Liver (tissue), 8 donors: ENCODE measurements at regions not wholly inside any gene's neighbourhood (a gene's known extent, or its start where the extent isn't known, plus 50 kb on each side); places are given as distances from the start of the nearest gene placed in this dataset.

Experiments used
- DNase-seq: peaks from one replicate; pipeline ENCODE4 v3.0.0-alpha.2; 2017; ENCODE audit warnings: low spot score
- H3K27ac ChIP-seq, 2 donors: one replicate each; pipeline ENCODE4 v1.7.0; 2013; ENCODE audit warnings: inconsistent platforms in 2 of 2, low read length in 2 of 2, control low read depth in 1 of 2, low read depth in 1 of 2, mild to moderate bottlenecking in 1 of 2
- H3K27me3 ChIP-seq, 4 donors: one replicate each; pipeline versions ENCODE4 v1.6.1 to v1.7.0; 2013; ENCODE audit warnings: low read length in 3 of 4, inconsistent platforms in 1 of 4, mild to moderate bottlenecking in 1 of 4, moderate library complexity in 1 of 4; ENCODE audit not compliant: control insufficient read depth in 4 of 4, insufficient read depth in 4 of 4
- H3K36me3 ChIP-seq, 4 donors: one replicate each; pipeline versions ENCODE4 v1.6.1 to v1.7.0; 2013; ENCODE audit warnings: low read length in 3 of 4, mild to moderate bottlenecking in 3 of 4, low read depth in 1 of 4, moderate library complexity in 1 of 4; ENCODE audit not compliant: control insufficient read depth in 4 of 4, insufficient read depth in 3 of 4
- H3K4me1 ChIP-seq, 4 donors: one replicate each; pipeline versions ENCODE4 v1.6.1 to v1.7.0; 2013; ENCODE audit warnings: low read length in 3 of 4, mild to moderate bottlenecking in 3 of 4, moderate library complexity in 1 of 4; ENCODE audit not compliant: control insufficient read depth in 4 of 4, insufficient read depth in 4 of 4
- H3K4me3 ChIP-seq, 3 donors: one replicate each; pipeline versions ENCODE4 v1.6.1 to v1.7.0; 2013; ENCODE audit warnings: low read length in 3 of 3, control low read depth in 1 of 3, low read depth in 1 of 3, mild to moderate bottlenecking in 1 of 3
- H3K9ac ChIP-seq, 2 donors: one replicate each; pipeline ENCODE4 v1.7.0; 2013; ENCODE audit warnings: low read length in 2 of 2, mild to moderate bottlenecking in 2 of 2, moderate library complexity in 2 of 2, control low read depth in 1 of 2, low read depth in 1 of 2
- H3K9me3 ChIP-seq, 4 donors: one replicate each; pipeline versions ENCODE4 v1.6.1 to v1.7.0; 2013; ENCODE audit warnings: low read length in 3 of 4; ENCODE audit not compliant: control insufficient read depth in 4 of 4
- EGR1 ChIP-seq, 2 donors: IDR thresholded peaks; 2 replicates each; pipeline ENCODE4 v1.6.1; 2016 to 2018; ENCODE audit warnings: antibody characterized with exemption in 2 of 2, low read depth in 2 of 2
- FOXA1 ChIP-seq: IDR thresholded peaks from 2 replicates; pipeline ENCODE4 v1.6.1; 2016; ENCODE audit warnings: antibody characterized with exemption
- FOXA2 ChIP-seq: IDR thresholded peaks from 2 replicates; pipeline ENCODE4 v1.6.1; 2016; ENCODE audit warnings: antibody characterized with exemption
- GABPA ChIP-seq, 2 donors: IDR thresholded peaks in 1 of 2; conservative IDR thresholded peaks in 1 of 2; 2 replicates each; pipeline ENCODE4 v1.6.1; 2016; ENCODE audit warnings: antibody characterized with exemption in 2 of 2, mild to moderate bottlenecking in 1 of 2, moderate library complexity in 1 of 2
- HNF4A ChIP-seq, 2 donors: conservative IDR thresholded peaks; 2 replicates each; pipeline ENCODE4 v1.6.1; 2016; ENCODE audit warnings: antibody characterized with exemption in 2 of 2, mild to moderate bottlenecking in 2 of 2
- HNF4G ChIP-seq: IDR thresholded peaks from 2 replicates; pipeline ENCODE4 v1.6.1; 2016; ENCODE audit warnings: antibody characterized with exemption
- JUND ChIP-seq, 2 donors: IDR thresholded peaks; 2 replicates each; pipeline ENCODE4 v1.6.1; 2016; ENCODE audit warnings: antibody characterized with exemption in 2 of 2
- NR2F2 ChIP-seq: IDR thresholded peaks from 2 replicates; pipeline ENCODE4 v1.6.1; 2016; ENCODE audit warnings: antibody characterized with exemption
- RAD21 ChIP-seq, 2 donors: IDR thresholded peaks; 2 replicates each; pipeline ENCODE4 v1.6.1; 2016; ENCODE audit warnings: antibody characterized with exemption in 2 of 2, mild to moderate bottlenecking in 2 of 2
- RXRA ChIP-seq, 2 donors: IDR thresholded peaks; 2 replicates each; pipeline ENCODE4 v1.6.1; 2017 to 2018; ENCODE audit warnings: antibody characterized with exemption in 2 of 2, mild to moderate bottlenecking in 1 of 2
- SP1 ChIP-seq: IDR thresholded peaks from 2 replicates; pipeline ENCODE4 v1.6.1; 2018; ENCODE audit warnings: antibody characterized with exemption, mild to moderate bottlenecking
- TAF1 ChIP-seq: conservative IDR thresholded peaks from 2 replicates; pipeline ENCODE4 v1.6.1; 2016; ENCODE audit warnings: antibody characterized with exemption, mild to moderate bottlenecking
- YY1 ChIP-seq: IDR thresholded peaks from 2 replicates; pipeline ENCODE4 v1.6.1; 2016; ENCODE audit warnings: antibody characterized with exemption, mild to moderate bottlenecking
- WGBS: extraction: QIAGEN DNeasy Blood & Tissue Kit; methylation state at CpG from one replicate; pipeline ENCODE4 v1.1.7; 2013; 5-methylcytosine and 5-hydroxymethylcytosine counted together
- TF ChIP-seq, protein P1 (sequence below): IDR thresholded peaks from 2 replicates; pipeline ENCODE4 v1.6.1; 2016; ENCODE audit warnings: antibody characterized with exemption
- TF ChIP-seq, protein P2 (sequence below): IDR thresholded peaks from 2 replicates; pipeline ENCODE4 v1.6.1; 2016; ENCODE audit warnings: antibody characterized with exemption
- TF ChIP-seq, protein P3 (sequence below): IDR thresholded peaks from 2 replicates; pipeline ENCODE4 v1.6.1; 2016; ENCODE audit warnings: antibody characterized with exemption, mild to moderate bottlenecking
- TF ChIP-seq, protein P4 (sequence below): fragments of 150-350 bp; IDR thresholded peaks from 2 replicates; pipeline ENCODE4 v1.5.1; 2017; ENCODE audit warnings: improper control_type of control experiment, low read depth, low read length; ENCODE audit not compliant: missing input control
- donor health status: healthy.
- donor health status: healthy.
- donor health status: healthy.
- donor health status: healthy.
- donor health status: healthy.

DNA sequence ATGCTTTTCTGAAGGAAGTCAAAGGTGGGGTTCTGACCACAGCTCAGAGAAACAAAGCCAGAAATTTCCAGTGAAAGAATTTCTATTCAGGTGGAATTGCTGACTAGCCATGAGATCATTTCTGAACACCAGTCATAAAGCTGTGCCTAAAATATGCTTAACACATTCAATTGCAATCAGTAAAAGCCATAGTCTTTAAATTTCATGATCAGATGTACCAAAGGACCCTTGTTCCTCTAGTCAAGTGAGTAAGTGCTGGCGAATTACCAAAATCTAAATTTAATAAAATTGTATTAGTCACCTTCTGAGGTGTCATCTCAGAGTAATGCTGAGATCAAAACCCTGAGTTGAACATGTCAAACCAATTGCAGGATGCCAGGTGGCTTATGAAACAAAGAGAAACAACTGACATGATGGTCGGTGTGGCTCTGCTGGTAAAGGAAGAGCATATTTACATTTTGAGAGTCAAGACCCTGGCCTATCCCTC is 334.2 kb upstream of the CCNH start:
- DNase-seq, result no peak
- 66% methylated on average over 2 of the region's 2 CpGs for WGBS
- Histone ChIP-seq H3K9me3 (no peaks in the 10 kb centered on the region), H3K36me3 (no peaks in the 10 kb centered on the region), H3K9ac (no peak overlapping the region), H3K27me3 (peaks cover 0 to 4% (median 0%) of the 10 kb centered on the region in 4 donors), H3K4me1 (no peaks in the 10 kb centered on the region), H3K27ac (no peak overlapping the region), H3K4me3 (no peak overlapping the region)
- TF ChIP-seq SP1 (no peak), EGR1 (IDR thresholded peaks at IDR 0.05; ENCODE audit: low read depth in 2 of 2) (no peak), JUND (IDR thresholded peaks at IDR 0.05) (no peak), YY1 (no peak), GABPA (IDR thresholded peaks at IDR 0.05 in 1 of 2, conservative IDR thresholded peaks at IDR 0.05 in 1 of 2) (no peak)

DNA sequence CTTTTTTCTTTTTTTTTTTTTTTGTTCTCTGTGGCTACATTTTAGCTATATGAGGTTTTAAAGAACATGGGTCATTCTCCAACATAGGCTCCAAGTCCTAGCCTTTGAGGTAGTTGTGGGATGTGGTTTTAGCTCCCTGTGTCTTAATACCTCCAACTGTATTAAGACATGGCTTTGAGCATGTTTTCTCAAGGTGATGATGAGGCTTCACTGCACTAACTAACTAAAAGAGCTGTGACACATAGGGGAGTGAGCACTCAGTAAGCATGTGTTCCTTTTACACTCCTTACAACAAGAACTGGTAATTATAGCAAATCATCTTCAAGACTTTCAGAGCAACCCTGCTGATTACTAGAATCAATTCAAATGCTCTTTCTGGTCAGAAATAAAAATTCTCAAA is 333.6 kb upstream of the CCNH start:
- no peak overlapping the region for H3K4me3 ChIP-seq
- no peaks in the 10 kb centered on the region for H3K36me3 ChIP-seq
- H3K4me1 ChIP-seq, result no peaks in the 10 kb centered on the region
- no peaks in the 10 kb centered on the region for H3K9me3 ChIP-seq
- DNase-seq, result no peak
- peaks cover 0 to 4% (median 0%) of the 10 kb centered on the region in 4 donors for H3K27me3 ChIP-seq
- TF ChIP-seq FOXA2 (no peak), HNF4G (no peak), HNF4A (conservative IDR thresholded peaks at IDR 0.05) (no peak), TAF1 (no peak), RAD21 (IDR thresholded peaks at IDR 0.05) (no peak), JUND (IDR thresholded peaks at IDR 0.05) (no peak), YY1 (no peak), NR2F2 (no peak), RXRA (IDR thresholded peaks at IDR 0.05) (no peak), GABPA (IDR thresholded peaks at IDR 0.05 in 1 of 2, conservative IDR thresholded peaks at IDR 0.05 in 1 of 2) (no peak), FOXA1 (no peak), EGR1 (IDR thresholded peaks at IDR 0.05; ENCODE audit: low read depth in 2 of 2) (no peak)
- TF ChIP-seq, protein P1, sequence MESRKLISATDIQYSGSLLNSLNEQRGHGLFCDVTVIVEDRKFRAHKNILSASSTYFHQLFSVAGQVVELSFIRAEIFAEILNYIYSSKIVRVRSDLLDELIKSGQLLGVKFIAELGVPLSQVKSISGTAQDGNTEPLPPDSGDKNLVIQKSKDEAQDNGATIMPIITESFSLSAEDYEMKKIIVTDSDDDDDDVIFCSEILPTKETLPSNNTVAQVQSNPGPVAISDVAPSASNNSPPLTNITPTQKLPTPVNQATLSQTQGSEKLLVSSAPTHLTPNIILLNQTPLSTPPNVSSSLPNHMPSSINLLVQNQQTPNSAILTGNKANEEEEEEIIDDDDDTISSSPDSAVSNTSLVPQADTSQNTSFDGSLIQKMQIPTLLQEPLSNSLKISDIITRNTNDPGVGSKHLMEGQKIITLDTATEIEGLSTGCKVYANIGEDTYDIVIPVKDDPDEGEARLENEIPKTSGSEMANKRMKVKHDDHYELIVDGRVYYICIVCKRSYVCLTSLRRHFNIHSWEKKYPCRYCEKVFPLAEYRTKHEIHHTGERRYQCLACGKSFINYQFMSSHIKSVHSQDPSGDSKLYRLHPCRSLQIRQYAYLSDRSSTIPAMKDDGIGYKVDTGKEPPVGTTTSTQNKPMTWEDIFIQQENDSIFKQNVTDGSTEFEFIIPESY, result no peak
- TF ChIP-seq, protein P2, sequence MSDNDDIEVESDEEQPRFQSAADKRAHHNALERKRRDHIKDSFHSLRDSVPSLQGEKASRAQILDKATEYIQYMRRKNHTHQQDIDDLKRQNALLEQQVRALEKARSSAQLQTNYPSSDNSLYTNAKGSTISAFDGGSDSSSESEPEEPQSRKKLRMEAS, result no peak
- TF ChIP-seq, protein P3, sequence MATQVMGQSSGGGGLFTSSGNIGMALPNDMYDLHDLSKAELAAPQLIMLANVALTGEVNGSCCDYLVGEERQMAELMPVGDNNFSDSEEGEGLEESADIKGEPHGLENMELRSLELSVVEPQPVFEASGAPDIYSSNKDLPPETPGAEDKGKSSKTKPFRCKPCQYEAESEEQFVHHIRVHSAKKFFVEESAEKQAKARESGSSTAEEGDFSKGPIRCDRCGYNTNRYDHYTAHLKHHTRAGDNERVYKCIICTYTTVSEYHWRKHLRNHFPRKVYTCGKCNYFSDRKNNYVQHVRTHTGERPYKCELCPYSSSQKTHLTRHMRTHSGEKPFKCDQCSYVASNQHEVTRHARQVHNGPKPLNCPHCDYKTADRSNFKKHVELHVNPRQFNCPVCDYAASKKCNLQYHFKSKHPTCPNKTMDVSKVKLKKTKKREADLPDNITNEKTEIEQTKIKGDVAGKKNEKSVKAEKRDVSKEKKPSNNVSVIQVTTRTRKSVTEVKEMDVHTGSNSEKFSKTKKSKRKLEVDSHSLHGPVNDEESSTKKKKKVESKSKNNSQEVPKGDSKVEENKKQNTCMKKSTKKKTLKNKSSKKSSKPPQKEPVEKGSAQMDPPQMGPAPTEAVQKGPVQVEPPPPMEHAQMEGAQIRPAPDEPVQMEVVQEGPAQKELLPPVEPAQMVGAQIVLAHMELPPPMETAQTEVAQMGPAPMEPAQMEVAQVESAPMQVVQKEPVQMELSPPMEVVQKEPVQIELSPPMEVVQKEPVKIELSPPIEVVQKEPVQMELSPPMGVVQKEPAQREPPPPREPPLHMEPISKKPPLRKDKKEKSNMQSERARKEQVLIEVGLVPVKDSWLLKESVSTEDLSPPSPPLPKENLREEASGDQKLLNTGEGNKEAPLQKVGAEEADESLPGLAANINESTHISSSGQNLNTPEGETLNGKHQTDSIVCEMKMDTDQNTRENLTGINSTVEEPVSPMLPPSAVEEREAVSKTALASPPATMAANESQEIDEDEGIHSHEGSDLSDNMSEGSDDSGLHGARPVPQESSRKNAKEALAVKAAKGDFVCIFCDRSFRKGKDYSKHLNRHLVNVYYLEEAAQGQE, result no peak
- TF ChIP-seq, protein P4, sequence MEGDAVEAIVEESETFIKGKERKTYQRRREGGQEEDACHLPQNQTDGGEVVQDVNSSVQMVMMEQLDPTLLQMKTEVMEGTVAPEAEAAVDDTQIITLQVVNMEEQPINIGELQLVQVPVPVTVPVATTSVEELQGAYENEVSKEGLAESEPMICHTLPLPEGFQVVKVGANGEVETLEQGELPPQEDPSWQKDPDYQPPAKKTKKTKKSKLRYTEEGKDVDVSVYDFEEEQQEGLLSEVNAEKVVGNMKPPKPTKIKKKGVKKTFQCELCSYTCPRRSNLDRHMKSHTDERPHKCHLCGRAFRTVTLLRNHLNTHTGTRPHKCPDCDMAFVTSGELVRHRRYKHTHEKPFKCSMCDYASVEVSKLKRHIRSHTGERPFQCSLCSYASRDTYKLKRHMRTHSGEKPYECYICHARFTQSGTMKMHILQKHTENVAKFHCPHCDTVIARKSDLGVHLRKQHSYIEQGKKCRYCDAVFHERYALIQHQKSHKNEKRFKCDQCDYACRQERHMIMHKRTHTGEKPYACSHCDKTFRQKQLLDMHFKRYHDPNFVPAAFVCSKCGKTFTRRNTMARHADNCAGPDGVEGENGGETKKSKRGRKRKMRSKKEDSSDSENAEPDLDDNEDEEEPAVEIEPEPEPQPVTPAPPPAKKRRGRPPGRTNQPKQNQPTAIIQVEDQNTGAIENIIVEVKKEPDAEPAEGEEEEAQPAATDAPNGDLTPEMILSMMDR, result no peak
- H3K9ac ChIP-seq, result no peak overlapping the region
- H3K27ac ChIP-seq, result no peak overlapping the region
